ENCODE measurements at regions not wholly inside any gene's neighbourhood (a gene's known extent, or its start where the extent isn't known, plus 50 kb on each side); places are given as distances from the start of the nearest gene placed in this dataset.

- TF ChIP-seq POLR2A (IDR thresholded peaks at IDR 0.05; ENCODE audit: low read depth, low read length) (no peak), SPI1 (IDR thresholded peaks at IDR 0.05; ENCODE audit: low read depth, low read length) (no peak), POLR2AphosphoS5 (IDR thresholded peaks at IDR 0.05; ENCODE audit: low read depth, low read length) (no peak)
These were observed 381.0 kb upstream of the SULF2 start for GRCh38 chr20:48166082-48166835.
